HuH-7.5 (cell line): ENCODE measurements at regions not wholly inside any gene's neighbourhood (a gene's known extent, or its start where the extent isn't known, plus 50 kb on each side); places are given as distances from the start of the nearest gene placed in this dataset.

ENCODE experiments used
- DNase-seq: peaks from one replicate; pipeline ENCODE4 v3.0.0; 2011; ENCODE audit warnings: low spot score

DNA sequence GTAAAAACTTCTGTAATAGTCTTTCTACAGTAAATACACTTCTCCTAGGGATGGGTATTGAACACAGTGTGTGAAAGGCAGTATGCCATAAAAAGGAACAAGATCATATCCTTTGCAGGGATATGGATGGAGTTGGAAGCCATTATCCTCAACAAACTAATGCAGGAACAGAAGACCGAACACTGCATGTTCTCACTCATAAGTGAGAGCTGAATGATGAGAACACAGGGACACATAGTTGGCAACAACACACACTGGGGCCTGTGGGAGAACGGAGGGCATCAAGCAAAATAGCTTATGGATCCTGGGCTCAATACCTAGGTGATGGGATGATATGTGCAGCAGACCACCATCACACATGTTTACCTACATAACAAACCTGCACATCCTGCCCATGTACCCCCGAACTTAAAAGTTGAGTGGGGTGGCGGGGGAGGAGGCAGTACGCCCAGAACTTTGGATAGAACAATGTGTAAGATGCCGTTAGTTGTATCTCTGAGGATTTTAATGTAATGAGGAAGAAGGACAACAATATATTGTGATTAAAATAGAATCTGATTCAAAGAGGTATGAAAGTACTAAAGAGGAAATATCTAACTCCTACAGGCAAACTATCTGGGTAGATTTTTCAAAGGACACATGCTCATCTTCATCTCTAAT lies 183.2 kb downstream of the NDFIP2 start:
- no peak for DNase-seq

- DNase-seq: no peak
These were observed 182.5 kb downstream of the NDFIP2 start for GRCh38 chr13:79663435-79663834.

GRCh38 chr13:79662882-79663281 lies 181.9 kb downstream of the NDFIP2 start:
- no peak for DNase-seq

DNA sequence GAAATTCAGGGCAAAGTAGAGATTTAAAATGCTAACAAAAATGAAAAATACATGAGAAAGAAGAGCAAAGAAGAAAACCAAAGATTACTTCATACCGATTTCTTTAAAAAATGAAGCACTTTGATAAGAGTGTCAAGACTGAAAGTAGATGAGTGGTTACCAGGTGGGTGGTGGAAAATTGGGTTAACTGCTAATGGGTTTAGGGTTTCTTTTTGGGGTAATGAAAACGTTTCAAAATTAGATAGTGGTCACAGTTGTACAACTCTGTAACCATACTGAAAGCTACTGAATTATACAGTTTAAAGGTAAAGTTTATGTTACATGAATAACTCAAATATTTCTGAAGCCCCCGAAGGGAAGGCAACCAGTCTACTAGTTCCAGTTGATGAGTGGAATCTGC lies 179.4 kb downstream of the NDFIP2 start:
- no peak for DNase-seq

DNA sequence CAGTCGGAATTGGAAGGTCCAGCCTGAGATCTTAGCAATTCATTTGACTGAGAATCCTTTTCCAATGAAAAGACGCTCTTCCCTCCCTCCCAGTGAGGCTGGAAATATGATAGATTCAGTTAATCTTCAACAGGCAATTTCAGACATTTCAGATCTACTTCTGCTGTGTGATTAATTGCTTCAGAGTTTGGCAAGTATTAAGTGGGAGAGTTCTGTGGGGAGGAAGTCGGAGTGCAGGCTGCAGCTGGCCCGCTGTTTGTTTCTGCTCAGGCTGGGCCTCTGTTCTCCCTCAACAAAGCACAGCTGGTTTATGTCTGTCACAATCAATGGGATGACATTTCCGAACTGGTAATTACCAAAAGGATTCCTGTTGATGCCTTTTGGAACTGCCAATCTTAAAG lies 178.2 kb downstream of the NDFIP2 start:
- DNase-seq: no peak

DNA sequence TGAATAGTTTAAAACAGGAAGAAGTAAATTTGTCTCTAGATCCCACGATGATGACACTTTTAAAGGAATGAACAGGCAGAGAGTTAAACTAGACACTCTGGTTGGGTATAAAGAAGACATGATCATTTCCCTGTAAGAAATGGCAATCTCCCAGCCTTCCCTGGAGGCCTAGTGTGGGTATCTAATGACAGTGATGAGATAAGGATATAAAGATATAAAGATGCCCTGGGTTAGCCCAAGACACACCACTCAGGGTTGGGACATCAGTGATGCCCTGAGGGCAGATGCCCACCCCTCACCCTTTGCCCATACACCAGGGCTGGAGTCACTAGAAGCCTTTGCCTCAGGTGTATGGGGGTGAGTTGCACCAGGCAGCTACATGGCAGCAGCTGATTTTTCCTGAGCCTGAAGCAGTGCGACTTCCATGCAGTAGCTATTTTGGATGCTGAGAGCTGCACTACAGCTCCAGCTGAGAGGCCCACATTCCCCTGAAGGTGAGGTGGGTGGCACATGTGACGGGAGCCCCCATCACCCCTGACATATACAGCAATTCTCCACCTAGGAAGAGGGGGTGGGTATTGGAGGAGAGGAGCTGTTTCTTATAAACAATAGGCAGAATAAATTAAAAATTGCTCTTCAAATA lies 177.5 kb downstream of the NDFIP2 start:
- no peak for DNase-seq

DNA sequence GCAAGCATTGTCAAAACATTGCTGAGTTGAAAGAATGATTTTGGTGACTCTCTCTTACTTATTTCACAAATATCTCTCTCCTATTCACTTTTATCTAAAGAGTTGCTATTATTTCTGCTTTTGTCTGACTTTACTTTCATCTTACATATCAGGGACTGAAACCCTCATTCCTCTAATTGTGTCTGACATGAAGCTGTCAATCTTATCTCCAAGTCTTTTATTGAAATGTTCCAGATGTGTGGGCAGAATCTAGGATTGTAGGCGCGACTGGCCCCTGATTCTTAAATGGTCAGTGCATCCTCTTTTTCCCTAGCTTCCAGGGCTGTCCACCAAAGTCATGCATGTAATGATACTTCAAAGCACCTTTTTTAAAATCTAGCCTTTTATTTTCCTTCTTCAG lies 174.6 kb downstream of the NDFIP2 start:
- DNase-seq: no peak

- no peak for DNase-seq
These were observed 173.6 kb downstream of the NDFIP2 start for GRCh38 chr13:79654520-79654919.

DNA sequence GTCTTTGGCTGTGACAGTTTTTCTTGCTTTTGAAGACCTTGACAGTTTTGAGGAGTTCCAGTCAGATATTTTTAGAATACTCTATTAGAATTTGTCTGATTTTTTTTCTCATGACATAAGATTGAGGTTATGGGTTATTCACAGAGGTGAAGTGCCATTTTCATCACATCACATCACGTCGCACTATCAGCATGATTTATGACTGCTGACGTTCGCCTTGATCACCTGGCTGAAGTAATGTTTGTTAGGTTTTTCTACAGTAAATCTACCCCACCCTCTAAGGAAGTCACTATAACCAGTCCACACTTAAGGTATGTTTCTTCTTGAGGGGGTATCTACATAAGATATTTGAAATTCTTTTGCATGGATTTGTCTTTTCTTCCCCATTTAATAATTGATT lies 169.7 kb downstream of the NDFIP2 start:
- no peak for DNase-seq

DNA sequence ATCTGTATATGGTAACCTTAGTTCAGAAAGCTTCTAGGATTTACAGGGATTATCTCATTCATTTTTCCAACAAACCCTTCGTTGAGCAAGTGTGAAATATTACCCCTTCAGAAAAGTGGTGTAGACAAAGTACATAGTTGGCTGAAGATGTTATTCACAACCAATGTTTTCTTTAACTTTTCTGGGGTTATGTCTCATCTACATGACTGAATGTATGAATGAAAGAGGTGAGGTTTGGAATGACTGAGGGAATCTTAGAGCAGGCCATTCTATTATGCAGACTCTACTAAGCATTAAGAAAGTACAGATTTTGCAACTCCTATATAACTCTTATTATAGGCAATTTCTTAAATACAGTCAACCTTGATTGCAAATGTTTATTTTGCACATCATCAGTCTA lies 167.2 kb downstream of the NDFIP2 start:
- DNase-seq: no peak

DNA sequence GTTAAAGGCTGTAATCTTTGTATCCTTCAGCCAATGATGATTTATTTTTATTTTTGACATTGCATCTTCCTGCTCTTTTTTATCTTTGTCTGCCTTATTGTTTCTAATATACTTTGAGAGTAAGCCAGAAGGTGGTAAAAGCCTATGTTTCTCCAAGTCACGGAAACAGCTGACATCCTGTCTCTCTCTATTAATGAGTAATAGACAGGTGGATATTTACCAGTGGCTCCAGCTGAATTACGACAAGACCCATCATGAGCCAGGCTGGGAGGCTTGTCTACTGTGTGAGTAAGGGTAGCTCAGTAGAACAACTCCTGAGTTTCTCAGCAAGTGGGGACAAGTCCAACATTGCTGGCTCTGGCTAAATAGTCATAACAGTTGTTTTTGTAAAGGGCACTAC lies 166.6 kb downstream of the NDFIP2 start:
- no peak for DNase-seq

DNA sequence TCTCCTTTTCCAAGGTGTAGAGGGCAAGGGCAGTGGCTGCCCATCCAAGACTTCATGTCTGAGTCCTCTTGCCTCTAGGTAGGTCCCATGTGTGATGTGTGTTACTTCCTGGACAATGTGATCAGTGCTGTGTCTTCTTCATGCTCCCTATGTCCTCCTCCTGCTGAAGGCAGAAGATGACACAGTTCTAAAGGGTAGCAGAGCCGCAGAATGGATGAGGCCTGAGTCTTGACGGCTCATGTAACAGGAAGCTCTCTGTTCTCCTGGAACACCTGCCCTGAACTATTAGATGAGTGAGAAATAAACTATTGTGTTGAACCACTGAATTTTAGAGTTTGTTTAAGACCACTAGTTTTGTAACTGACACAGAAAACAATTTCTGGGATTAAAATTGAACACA lies 165.9 kb downstream of the NDFIP2 start:
- DNase-seq: no peak

DNA sequence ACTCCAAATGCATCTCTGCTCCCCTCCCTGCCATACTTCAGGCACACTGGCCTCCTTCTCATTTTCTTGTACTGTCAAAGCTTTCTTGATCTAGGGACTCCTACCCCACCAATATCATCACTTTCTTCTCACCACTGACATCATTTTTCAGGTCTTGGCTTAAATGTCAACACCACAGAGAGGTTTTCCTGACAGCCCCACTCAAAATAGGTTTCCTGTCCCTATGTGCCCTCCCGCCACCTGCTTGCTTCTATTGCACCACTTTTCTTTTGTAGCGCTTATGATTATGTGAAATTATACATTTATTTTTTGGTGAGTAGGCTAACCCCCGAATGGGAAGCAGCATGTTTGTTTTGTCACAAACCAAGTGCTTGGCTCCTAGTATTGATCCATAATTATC lies 164.6 kb downstream of the NDFIP2 start:
- DNase-seq: no peak

DNA sequence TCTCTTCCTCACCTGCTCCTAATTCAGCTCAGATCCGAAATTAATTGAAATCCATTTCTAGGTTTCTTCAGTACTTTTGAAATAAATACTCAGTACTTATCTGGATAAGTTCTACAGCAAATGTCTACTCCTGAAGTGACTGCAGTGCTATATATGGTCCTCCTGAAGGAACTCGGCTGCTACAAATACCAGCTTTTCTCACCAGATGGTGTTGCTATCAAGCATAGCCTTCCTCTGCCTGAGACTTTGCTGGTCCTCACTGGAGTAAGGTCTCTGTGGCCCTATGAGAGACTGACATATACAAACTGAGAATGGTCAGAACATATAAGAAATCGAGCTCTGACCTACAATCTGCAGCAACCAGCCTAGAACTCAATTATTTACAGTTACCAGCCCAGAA lies 161.6 kb downstream of the NDFIP2 start:
- no peak for DNase-seq

DNA sequence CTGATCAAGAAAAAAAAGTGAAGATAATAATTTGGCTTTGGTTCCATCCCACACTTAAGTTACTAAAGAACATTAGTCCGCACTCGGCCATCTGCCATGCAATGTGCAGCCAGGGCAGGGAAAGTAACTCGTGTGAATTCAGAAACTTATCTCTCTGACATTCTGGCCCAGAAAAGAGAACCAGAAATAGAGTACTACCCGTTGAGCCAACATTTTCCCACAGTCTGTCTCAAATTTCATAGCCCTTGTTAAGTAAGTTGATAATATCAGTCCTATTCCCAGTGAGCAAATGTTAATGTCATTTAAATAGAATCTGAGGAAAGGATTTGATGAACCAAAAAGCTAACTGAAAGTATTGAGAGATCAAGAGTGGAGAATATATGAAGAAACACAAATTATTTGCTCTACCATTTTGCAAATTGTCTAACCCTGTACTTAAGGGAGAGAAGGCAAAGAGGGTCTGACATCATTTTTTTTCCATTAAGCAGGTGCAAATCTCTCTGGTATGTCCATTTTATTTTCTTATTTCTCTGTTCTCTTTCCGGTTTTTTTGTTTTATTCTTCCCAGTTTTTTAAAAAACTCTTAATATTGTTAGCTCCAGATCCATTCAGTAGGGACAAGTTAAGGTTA lies 156.3 kb downstream of the NDFIP2 start:
- no peak for DNase-seq

GRCh38 chr13:79631051-79631659 lies 150.2 kb downstream of the NDFIP2 start:
- DNase-seq: no peak

DNA sequence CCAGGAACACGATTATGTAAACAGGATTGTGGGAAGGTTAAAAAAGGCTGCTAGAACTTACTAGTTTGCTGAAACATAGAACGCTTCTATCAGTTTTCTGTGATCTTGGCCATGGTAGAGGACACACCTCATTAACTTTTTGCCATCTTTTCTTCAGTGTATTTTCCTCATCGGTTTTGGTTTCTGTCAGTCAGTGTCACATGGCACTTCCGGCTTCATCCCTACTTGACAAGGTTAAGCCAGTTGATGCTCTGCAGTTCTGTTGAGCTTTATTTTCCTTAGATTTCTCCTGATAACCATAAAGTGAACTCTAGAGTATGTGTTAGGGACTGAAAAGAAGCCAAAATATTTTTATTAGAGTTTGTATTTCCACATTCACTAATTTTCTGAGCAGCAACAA lies 147.5 kb downstream of the NDFIP2 start:
- DNase-seq: no peak

- DNase-seq: no peak
These were observed 146.0 kb downstream of the NDFIP2 start for GRCh38 chr13:79626924-79627323.

DNA sequence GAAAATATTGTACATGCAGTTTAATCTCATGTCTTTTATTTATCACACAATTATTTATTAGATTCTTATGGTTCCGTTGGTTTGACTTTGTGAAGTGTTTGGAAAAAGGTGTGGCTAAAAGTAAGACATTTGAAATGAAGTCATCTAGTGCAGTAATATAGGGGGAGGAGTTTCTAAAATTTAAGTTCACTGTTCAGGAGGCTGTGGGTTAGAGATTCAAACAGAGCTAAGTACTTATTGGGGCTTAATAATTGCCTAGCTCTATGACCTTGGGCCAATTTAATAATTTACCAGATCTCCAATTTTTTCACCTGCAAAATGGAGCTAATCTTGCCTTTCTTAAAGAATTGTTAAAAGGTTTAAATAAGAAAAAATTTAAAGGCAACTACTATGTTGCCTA lies 144.6 kb downstream of the NDFIP2 start:
- no peak for DNase-seq

- DNase-seq: no peak
These were observed 140.9 kb downstream of the NDFIP2 start for GRCh38 chr13:79621902-79622301.

DNA sequence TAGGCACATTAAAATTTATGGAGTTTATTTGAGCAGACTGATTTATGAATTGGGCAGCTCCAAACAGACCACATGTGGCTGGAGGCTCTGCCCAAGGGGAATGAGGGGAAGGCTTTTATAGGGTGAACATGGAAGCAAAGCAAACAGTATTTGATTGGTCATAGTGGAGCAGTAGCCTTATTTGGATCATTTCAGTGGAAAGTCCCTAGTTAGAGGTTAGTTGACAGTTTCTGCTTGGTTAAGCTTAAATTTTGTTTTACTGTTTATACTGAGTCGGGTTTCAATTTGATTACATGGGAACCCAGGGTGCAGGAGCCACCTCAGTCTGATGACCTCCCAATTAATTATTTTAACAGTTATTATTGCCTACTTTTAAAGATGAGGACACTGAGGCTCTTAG lies 140.5 kb downstream of the NDFIP2 start:
- no peak for DNase-seq

- DNase-seq: no peak
These were observed 133.4 kb downstream of the NDFIP2 start for GRCh38 chr13:79614250-79614918.

DNA sequence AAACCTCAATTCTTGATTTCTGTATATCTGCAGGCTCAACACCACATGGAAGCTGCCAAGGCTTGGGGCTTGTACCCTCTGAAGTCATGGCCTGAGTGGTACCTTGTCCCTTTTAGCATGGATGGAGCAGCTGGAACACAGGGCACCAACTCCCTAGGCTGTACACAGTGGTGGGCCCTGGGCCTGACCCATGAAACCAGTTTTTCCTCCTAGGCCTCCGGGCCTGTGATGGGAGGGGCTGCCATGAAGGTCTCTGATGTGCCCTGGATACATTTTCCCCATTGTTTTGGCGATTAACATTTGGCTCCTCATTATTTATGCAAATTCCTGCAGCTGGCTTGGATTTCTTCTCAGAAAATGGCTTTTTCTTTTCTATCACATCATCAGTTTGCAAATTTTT lies 131.6 kb downstream of the NDFIP2 start:
- DNase-seq: no peak
